ENCODE measurements at regions not wholly inside any gene's neighbourhood (a gene's known extent, or its start where the extent isn't known, plus 50 kb on each side); places are given as distances from the start of the nearest gene placed in this dataset.

DNA sequence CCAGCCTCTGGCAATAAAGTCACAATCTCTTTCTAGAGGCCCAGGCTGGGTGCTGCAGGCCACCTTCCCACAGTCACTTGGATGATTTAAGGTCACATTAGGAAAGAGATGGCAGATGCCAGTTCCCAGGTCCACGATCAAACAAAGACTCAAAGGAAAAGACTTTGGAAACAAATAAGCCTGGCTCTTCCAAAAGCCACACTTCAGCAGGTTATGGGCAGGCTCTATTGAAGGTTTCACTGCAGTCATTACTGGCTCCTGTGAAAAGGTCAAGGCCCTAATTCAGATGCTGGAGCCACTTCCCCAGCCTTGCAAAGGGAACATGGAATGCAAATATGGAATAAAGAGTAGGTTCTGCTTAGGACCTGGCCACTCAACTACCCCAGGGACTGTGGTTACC lies 104.0 kb upstream of the ZNF32 start:
- H3K36me3 Mint-ChIP-seq (ENCODE audit: insufficient read depth): no peaks in the 10 kb centered on the region
- H3K4me1 Mint-ChIP-seq (ENCODE audit: low read depth): peaks cover 3% of the 10 kb centered on the region
- TF ChIP-seq, protein P1, sequence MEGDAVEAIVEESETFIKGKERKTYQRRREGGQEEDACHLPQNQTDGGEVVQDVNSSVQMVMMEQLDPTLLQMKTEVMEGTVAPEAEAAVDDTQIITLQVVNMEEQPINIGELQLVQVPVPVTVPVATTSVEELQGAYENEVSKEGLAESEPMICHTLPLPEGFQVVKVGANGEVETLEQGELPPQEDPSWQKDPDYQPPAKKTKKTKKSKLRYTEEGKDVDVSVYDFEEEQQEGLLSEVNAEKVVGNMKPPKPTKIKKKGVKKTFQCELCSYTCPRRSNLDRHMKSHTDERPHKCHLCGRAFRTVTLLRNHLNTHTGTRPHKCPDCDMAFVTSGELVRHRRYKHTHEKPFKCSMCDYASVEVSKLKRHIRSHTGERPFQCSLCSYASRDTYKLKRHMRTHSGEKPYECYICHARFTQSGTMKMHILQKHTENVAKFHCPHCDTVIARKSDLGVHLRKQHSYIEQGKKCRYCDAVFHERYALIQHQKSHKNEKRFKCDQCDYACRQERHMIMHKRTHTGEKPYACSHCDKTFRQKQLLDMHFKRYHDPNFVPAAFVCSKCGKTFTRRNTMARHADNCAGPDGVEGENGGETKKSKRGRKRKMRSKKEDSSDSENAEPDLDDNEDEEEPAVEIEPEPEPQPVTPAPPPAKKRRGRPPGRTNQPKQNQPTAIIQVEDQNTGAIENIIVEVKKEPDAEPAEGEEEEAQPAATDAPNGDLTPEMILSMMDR (IDR thresholded peaks at IDR 0.05; ENCODE audit: unreplicated experiment): no peak
- peaks cover 10% of the 10 kb centered on the region for H3K27me3 Mint-ChIP-seq
- H3K9me3 Mint-ChIP-seq (ENCODE audit: low read depth): no peaks in the 10 kb centered on the region
- H3K4me3 Mint-ChIP-seq (ENCODE audit: low read depth): no peak overlapping the region
- no peak for DNase-seq (ENCODE audit: low spot score, unreplicated experiment)
- no peak overlapping the region for H3K27ac Mint-ChIP-seq

DNA sequence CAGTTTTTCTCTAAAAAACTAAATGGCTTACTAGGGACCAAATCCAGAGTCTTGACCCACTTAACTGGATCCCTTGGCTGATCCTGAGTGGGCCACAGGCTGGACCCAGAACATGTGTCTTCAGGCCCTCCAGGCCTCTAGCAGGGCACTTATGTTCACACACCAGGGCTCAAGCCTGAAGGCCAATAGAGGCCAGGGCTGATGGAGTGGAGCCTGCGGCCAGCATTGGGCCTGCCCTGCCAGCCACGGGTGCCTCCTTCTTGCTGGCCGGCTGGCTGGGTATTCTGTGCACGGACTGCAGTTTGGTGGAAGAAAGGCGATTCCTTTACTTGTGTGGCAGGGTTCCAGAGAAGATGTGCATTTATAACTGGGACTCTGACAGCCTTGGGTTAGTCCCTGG lies 103.0 kb upstream of the ZNF32 start:
- no peak overlapping the region for H3K4me3 Mint-ChIP-seq (ENCODE audit: low read depth)
- TF ChIP-seq, protein P1 (IDR thresholded peaks at IDR 0.05; ENCODE audit: unreplicated experiment): no peak
- no peaks in the 10 kb centered on the region for H3K36me3 Mint-ChIP-seq (ENCODE audit: insufficient read depth)
- H3K27me3 Mint-ChIP-seq: peaks cover 10% of the 10 kb centered on the region
- H3K27ac Mint-ChIP-seq: no peak overlapping the region
- DNase-seq (ENCODE audit: low spot score, unreplicated experiment): no peak
- no peaks in the 10 kb centered on the region for H3K9me3 Mint-ChIP-seq (ENCODE audit: low read depth)
- H3K4me1 Mint-ChIP-seq (ENCODE audit: low read depth): peaks cover 3% of the 10 kb centered on the region

DNA sequence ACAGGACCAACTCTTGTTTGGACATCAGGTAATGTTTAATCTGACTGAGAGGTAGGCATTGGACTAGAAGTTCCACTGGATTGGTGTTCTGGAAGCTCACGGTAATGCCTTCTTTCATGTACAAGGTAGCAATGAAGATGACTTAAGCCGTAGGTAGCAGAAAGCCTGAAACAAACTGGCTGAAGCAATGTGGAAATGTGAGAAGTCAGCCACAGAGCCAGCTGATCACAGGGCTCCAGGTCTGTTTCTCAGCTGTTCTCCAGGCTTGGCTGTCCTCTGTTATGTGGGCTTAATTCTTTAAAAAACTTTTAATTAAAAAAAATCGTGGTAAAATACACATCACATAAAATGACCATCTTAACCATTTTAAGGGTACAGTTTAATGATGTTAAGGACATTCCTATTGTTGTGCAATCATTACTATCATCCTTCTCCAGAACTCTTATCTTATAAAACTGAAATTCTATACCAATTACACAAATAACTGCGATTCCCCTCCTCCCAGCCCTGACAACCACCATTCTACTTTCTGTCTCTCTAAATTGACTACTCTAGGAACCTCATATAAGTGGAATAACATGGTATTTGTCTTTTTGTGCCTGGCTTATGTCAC lies 101.4 kb upstream of the ZNF32 start:
- Mint-ChIP-seq H3K4me1 (ENCODE audit: low read depth) (peaks cover 3% of the 10 kb centered on the region), H3K27ac (no peak overlapping the region), H3K4me3 (ENCODE audit: low read depth) (no peak overlapping the region), H3K36me3 (ENCODE audit: insufficient read depth) (no peaks in the 10 kb centered on the region), H3K9me3 (ENCODE audit: low read depth) (no peaks in the 10 kb centered on the region), H3K27me3 (peaks cover 8% of the 10 kb centered on the region)
- TF ChIP-seq, protein P1 (IDR thresholded peaks at IDR 0.05; ENCODE audit: unreplicated experiment): no peak
- no peak for DNase-seq (ENCODE audit: low spot score, unreplicated experiment)

DNA sequence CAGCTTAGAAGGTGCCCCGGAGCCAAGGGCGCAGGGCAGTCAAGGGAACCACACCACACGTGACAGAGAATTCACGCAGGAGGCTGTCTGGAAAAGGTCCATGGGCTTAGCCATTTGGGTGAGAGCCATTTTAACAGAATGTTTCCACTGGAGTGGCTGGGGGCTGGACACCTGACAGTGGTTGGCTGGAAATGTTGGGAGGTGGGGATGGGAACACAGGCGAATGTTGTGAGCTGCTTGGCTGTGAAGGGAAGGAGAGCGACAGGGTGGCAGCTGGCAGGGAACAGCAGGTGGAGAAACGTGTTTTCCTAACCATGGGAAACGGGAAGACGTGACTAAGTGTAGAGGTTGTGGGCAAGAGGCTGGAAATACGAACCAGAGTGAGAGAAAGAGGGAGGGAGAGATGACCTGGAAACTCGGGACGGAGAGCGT lies 100.5 kb upstream of the ZNF32 start:
- TF ChIP-seq, protein P1 (IDR thresholded peaks at IDR 0.05; ENCODE audit: unreplicated experiment): no peak
- Mint-ChIP-seq H3K36me3 (ENCODE audit: insufficient read depth) (no peaks in the 10 kb centered on the region), H3K9me3 (ENCODE audit: low read depth) (no peaks in the 10 kb centered on the region), H3K27me3 (peaks cover 8% of the 10 kb centered on the region), H3K4me3 (ENCODE audit: low read depth) (no peak overlapping the region), H3K27ac (no peak overlapping the region), H3K4me1 (ENCODE audit: low read depth) (peaks cover 3% of the 10 kb centered on the region)
- no peak for DNase-seq (ENCODE audit: low spot score, unreplicated experiment)

DNA sequence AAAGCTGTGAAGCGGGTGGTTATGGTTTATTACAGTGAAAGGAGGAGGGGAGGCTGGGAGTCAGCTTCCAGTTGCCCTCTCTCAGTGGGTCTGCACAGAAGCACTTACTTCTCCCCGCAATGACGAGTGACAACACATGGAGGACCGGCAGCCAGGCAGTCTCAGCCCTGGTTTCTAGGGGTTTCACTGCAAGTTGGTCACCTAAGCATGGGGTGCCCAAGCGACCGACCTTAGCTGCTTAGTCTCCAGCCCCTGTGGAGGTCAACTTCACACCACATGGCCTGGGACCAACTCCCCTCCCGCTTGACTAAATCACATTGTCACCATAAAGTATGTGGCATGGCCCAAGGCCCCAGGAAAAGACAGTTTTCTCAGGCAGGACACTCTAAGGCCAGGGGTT lies 99.9 kb upstream of the ZNF32 start:
- peaks cover 3% of the 10 kb centered on the region for H3K4me1 Mint-ChIP-seq (ENCODE audit: low read depth)
- peaks cover 8% of the 10 kb centered on the region for H3K27me3 Mint-ChIP-seq
- DNase-seq (ENCODE audit: low spot score, unreplicated experiment): no peak
- TF ChIP-seq, protein P1 (IDR thresholded peaks at IDR 0.05; ENCODE audit: unreplicated experiment): no peak
- no peaks in the 10 kb centered on the region for H3K36me3 Mint-ChIP-seq (ENCODE audit: insufficient read depth)
- H3K4me3 Mint-ChIP-seq (ENCODE audit: low read depth): no peak overlapping the region
- no peak overlapping the region for H3K27ac Mint-ChIP-seq
- H3K9me3 Mint-ChIP-seq (ENCODE audit: low read depth): no peaks in the 10 kb centered on the region
